Panc1 (cell line): ENCODE measurements at regions not wholly inside any gene's neighbourhood (a gene's known extent, or its start where the extent isn't known, plus 50 kb on each side); places are given as distances from the start of the nearest gene placed in this dataset.

Experiments
- CTCF ChIP-seq: fragments of 450-650 bp; IDR thresholded peaks from 2 replicates; pipeline ENCODE4 v1.5.1; 2017; ENCODE audit warnings: mild to moderate bottlenecking
- POLR2AphosphoS5 ChIP-seq: IDR thresholded peaks from 2 replicates; pipeline ENCODE4 v1.6.1; 2012; ENCODE audit warnings: mild to moderate bottlenecking, low read depth, low read length, moderate library complexity
- REST ChIP-seq, 2 experiments: IDR thresholded peaks; 2 replicates each; pipeline ENCODE4 v1.6.1; 2011 to 2012; ENCODE audit warnings: low read depth in 2 of 2, control low read depth in 1 of 2, low read length in 1 of 2, mild to moderate bottlenecking in 1 of 2, moderate library complexity in 1 of 2; ENCODE audit not compliant: insufficient read depth in 1 of 2
- SIN3A ChIP-seq: IDR thresholded peaks from 2 replicates; pipeline ENCODE4 v1.6.1; 2012; ENCODE audit warnings: low read depth, mild to moderate bottlenecking, low read length, moderate library complexity, borderline replicate concordance; ENCODE audit not compliant: insufficient read depth
- TCF7L2 ChIP-seq: IDR thresholded peaks from 2 replicates; pipeline ENCODE4 v1.6.1; 2011; ENCODE audit warnings: mild to moderate bottlenecking, low read depth, low read length, inconsistent platforms

GRCh38 chr1:188325211-188325610 is 1496.5 kb downstream of the PLA2G4A start:
- TF ChIP-seq CTCF (no peak), POLR2AphosphoS5 (no peak), REST (IDR thresholded peaks at IDR 0.05; ENCODE audit: insufficient read depth in 1 of 2, low read depth in 2 of 2, low read length in 1 of 2) (no peak), SIN3A (no peak), TCF7L2 (no peak)
